ENCODE measurements at regions not wholly inside any gene's neighbourhood (a gene's known extent, or its start where the extent isn't known, plus 50 kb on each side); places are given as distances from the start of the nearest gene placed in this dataset.

GRCh38 chr4:10761903-10762302 lies 77.3 kb upstream of the CLNK start:
- TF ChIP-seq, protein P1, sequence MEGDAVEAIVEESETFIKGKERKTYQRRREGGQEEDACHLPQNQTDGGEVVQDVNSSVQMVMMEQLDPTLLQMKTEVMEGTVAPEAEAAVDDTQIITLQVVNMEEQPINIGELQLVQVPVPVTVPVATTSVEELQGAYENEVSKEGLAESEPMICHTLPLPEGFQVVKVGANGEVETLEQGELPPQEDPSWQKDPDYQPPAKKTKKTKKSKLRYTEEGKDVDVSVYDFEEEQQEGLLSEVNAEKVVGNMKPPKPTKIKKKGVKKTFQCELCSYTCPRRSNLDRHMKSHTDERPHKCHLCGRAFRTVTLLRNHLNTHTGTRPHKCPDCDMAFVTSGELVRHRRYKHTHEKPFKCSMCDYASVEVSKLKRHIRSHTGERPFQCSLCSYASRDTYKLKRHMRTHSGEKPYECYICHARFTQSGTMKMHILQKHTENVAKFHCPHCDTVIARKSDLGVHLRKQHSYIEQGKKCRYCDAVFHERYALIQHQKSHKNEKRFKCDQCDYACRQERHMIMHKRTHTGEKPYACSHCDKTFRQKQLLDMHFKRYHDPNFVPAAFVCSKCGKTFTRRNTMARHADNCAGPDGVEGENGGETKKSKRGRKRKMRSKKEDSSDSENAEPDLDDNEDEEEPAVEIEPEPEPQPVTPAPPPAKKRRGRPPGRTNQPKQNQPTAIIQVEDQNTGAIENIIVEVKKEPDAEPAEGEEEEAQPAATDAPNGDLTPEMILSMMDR (IDR thresholded peaks at IDR 0.05) = no peak
- no peak for TF ChIP-seq POLR2A (IDR thresholded peaks at IDR 0.05)

Data from tibial nerve (tissue), 3 donors.